Endothelial cell of umbilical vein (primary cell): ENCODE measurements at regions not wholly inside any gene's neighbourhood (a gene's known extent, or its start where the extent isn't known, plus 50 kb on each side); places are given as distances from the start of the nearest gene placed in this dataset.

ENCODE experiments used
- CTCF ChIP-seq, 2 donors: IDR thresholded peaks; 1 replicate in 1 of 2; 2 replicates in 1 of 2; pipeline ENCODE4 v1.5.1; 2011; ENCODE audit warnings: low read length in 2 of 2, mild to moderate bottlenecking in 2 of 2, moderate library complexity in 2 of 2, control low read depth in 1 of 2, inconsistent platforms in 1 of 2, low read depth in 1 of 2; ENCODE audit not compliant: insufficient read depth in 1 of 2; ENCODE audit errors: extremely low read depth in 1 of 2
- EZH2 ChIP-seq: IDR thresholded peaks from 2 replicates; pipeline ENCODE4 v1.6.1; 2012; ENCODE audit warnings: borderline replicate concordance, low read depth, mild to moderate bottlenecking, moderate library complexity, low read length, inconsistent platforms; ENCODE audit not compliant: severe bottlenecking
- FOS ChIP-seq: IDR thresholded peaks from 2 replicates; pipeline ENCODE4 v1.6.1; 2011; ENCODE audit warnings: mild to moderate bottlenecking, low read length, moderate library complexity, borderline replicate concordance; ENCODE audit not compliant: insufficient read depth
- GATA2 ChIP-seq: IDR thresholded peaks from 2 replicates; pipeline ENCODE4 v1.7.0; 2011; ENCODE audit warnings: low read depth, mild to moderate bottlenecking, moderate library complexity, mixed read lengths, low read length; ENCODE audit not compliant: insufficient read length, insufficient read depth
- JUN ChIP-seq: IDR thresholded peaks from 2 replicates; pipeline ENCODE4 v1.6.1; 2011; ENCODE audit warnings: borderline replicate concordance, low read depth; ENCODE audit not compliant: insufficient read length, insufficient read depth
- MYC ChIP-seq: IDR thresholded peaks from one replicate; pipeline ENCODE4 v1.6.1; 2011; ENCODE audit warnings: mild to moderate bottlenecking, low read depth, low read length
- POLR2A ChIP-seq: IDR thresholded peaks from 2 replicates; pipeline ENCODE4 v1.6.1; 2012; ENCODE audit warnings: low read depth, mild to moderate bottlenecking, control low read depth, low read length
- POLR2AphosphoS5 ChIP-seq: IDR thresholded peaks from 2 replicates; pipeline ENCODE4 v1.6.1; 2012; ENCODE audit warnings: low read depth, mild to moderate bottlenecking, control low read depth, low read length, moderate library complexity; ENCODE audit not compliant: insufficient read depth

GRCh38 chr6:14575961-14576360 is 458.4 kb downstream of the CD83 start:
- TF ChIP-seq EZH2 (no peak), CTCF (IDR thresholded peaks at IDR 0.05; ENCODE audit: extremely low read depth in 1 of 2, insufficient read depth in 1 of 2, low read depth in 1 of 2, low read length in 2 of 2) (no peak), POLR2AphosphoS5 (no peak), POLR2A (no peak), MYC (no peak), GATA2 (no peak), JUN (no peak), FOS (no peak)
